ENCODE measurements at regions not wholly inside any gene's neighbourhood (a gene's known extent, or its start where the extent isn't known, plus 50 kb on each side); places are given as distances from the start of the nearest gene placed in this dataset.
"Not testable (repeated sequence)": the region's sequence is repeated elsewhere in the genome, so short reads cannot be mapped to it uniquely, and the experiment has no call there.

DNA sequence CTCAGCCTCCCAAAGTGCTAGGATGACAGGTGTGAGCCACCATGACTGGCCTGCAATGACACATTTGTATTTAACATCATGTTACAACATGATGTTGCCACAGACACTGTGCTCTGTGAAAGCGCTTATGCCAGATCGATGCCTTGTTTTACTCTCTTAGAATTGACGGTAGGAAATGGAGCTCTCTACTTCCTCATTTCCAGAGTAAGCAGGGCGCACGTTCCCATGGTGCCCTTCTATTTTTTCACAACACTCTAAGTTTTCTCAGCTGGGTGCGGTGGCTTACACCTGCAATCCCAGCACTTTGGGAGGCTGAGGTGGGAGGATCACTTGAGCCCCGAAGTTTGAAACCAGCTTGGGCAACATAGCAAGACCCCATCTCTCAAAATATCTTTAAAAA lies 60.7 kb upstream of the DHRSX start:
- no peak for DNase-seq

DNA sequence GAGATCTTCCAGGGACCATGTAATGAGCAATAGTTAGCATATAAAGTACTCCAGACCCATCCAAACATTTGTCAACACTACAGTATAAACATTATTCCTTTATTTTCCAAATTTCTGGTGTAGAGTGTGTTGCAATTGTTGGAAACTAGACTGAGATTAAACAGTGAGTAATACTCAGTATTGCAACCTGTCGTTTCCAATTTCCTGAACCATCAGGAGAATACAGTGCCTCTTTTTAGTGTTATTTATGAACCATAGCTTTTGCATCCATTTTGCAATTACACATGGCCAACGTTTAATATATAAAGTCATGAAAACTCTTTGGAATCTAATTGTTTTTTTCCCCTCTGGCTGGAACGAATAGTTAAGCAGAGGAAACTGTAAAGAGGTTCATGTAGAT lies 58.3 kb upstream of the DHRSX start:
- DNase-seq, result no peak

DNA sequence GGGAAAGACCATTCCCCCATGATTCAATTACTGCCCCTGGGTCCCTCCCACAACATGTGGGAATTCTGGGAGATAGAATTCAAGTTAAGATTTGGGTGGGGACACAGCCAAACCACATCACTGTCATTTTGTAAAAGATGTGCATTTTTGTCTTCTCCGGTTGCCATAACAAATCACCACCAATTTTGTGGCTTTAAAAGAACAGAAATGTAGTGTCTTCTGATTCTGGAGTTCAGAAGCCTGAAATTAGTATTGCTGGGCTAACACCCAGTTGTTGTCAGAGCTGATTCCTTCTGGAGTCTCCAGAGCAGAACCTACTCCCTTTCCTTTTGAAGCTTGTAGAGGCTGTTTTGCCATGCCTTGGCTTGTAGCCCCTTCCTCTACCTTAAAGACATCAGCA lies 54.1 kb upstream of the DHRSX start:
- DNase-seq, result no peak

DNA sequence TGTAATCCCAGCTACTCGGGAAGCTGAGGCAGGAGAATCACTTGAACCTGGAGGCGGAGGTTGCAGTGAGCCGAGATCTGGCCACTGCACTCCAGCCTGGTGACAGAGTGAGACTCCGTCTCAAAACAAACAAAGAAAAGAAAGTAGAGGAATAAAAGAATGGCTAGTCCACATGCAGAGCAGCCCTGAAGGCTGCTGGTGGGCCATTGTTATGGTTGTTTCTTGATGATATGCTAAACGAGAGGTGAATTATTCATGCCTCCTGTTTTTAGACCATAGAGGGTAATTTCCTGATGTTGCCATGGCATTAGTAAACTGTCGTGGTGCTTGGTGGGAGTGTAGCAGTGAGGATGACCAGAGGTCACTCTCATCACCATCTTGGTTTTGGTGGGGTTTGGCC lies 53.3 kb upstream of the DHRSX start:
- not testable (repeated sequence) for DNase-seq

DNA sequence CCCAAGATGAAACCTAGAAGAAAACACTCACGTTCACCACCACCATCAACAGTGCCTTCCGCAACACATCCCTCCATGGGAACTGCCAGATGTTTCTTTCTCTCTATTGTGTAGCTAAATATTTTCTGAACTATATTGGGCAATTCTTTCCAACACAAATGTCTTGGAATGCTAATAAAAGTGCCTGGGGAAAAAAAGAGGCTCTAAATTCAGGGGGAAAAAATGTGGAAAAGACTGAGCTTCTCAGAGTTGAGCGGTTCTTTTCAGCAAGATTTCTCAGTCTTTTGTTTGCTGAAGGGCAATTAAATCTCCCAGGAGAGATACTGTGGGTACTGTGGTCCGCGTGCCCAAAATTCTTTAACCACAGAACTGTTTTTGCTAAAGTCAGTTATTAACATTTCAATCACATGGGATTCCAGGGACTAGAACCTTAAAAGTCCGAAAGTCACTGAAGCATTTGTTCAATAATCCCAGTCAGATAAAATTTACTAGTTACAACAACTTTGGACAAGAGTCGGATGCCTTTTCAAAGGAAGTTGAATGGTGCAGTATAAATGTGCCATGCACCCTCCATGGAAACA lies 51.9 kb upstream of the DHRSX start:
- no peak for DNase-seq

DNA sequence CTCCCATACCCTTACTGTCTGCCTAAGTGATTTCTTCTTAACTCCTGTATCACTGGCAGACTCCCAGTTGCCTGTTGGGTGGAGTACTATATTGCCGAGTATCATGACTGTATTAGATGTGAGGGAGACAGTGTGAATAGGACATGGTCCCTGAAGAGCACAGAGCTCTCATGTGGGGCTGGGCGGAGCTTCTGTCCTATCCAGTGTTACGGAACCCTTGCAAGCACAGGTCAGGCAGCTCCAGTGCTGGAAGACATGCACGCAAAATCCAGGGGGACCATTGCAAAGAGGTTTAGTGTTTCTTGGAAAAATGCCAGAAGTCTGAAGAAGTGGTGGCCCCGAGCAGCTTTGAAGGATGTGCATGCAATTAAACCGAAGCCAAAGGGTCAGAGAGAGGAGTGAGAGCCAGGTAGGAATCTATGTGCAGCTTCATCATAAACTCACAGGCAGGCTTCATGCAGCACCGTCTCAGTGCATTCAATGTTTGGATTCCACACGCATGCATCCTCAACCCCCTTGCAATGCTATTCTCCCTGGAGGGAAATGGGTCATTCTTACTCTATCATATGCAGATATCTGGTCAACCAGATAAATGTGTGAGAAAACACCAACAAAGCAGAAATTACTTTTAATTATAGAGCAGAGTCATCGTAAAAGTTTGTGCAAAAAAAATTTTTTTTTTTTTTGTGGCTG lies 49.7 kb upstream of the DHRSX start:
- DNase-seq, result peak; percentile 1
